GM12865 (cell line): ENCODE measurements at regions not wholly inside any gene's neighbourhood (a gene's known extent, or its start where the extent isn't known, plus 50 kb on each side); places are given as distances from the start of the nearest gene placed in this dataset.

Experiments used
- DNase-seq: peaks from one replicate; pipeline ENCODE4 v3.0.0; 2010; ENCODE audit warnings: low read depth
- H3K4me3 ChIP-seq: 2 replicates; pipeline ENCODE4 v1.5.1; 2011; ENCODE audit warnings: mild to moderate bottlenecking, low read depth, low read length, control low read depth
- TF ChIP-seq, protein P1 (sequence below): IDR thresholded peaks from 2 replicates; pipeline ENCODE4 v1.5.1; 2011; ENCODE audit warnings: low read length, control low read depth, low read depth, inconsistent platforms; ENCODE audit not compliant: insufficient read depth; ENCODE audit errors: missing control alignments

DNA sequence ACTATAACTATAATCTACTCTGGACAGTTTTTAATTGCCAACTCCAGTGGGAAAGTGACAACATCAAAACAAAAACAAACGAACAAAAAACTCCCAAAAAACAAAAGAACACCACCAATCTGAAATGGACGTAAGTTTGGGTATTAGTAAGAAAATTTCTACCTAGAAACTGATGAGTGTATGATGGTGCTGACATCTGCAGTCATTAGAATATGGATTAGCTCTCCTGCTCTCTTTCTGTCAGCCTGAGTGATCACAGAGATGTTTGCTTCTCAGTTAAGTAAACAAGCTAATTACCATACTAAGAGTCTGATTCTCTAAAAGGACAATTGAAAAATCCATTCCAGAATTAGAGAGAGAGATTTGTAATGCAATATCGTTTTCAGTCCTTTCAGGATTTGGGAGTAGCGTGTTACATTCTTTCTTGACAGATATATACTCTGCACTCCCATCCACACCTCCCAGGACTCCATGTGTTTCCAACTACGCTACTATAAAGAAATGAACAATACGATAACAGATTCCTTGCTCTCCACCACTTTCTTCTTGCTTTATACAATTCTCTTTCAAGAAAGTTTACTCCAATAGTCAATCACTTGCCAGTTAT lies 1347.4 kb upstream of the PIK3C3 start:
- TF ChIP-seq, protein P1, sequence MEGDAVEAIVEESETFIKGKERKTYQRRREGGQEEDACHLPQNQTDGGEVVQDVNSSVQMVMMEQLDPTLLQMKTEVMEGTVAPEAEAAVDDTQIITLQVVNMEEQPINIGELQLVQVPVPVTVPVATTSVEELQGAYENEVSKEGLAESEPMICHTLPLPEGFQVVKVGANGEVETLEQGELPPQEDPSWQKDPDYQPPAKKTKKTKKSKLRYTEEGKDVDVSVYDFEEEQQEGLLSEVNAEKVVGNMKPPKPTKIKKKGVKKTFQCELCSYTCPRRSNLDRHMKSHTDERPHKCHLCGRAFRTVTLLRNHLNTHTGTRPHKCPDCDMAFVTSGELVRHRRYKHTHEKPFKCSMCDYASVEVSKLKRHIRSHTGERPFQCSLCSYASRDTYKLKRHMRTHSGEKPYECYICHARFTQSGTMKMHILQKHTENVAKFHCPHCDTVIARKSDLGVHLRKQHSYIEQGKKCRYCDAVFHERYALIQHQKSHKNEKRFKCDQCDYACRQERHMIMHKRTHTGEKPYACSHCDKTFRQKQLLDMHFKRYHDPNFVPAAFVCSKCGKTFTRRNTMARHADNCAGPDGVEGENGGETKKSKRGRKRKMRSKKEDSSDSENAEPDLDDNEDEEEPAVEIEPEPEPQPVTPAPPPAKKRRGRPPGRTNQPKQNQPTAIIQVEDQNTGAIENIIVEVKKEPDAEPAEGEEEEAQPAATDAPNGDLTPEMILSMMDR = no peak
- H3K4me3 ChIP-seq = no peak overlapping the region
- DNase-seq = no peak

DNA sequence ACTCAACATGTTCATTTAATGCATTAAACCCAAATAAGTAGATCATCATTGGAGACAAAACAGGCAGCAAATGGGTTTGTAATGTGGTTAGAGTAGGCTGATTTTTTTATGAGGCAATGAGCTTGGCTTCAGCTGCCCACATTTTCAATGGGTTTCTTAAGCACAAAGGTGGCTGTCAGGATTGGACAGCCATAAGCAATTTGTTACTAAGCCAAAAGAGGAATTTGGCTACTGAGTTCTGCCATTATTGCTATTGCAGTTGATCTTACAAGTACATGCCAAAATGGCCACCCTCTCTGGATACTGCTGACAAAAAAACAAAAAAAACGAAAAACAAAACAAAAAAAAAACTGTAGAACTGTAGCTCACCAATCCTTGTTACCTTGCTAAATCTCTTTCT lies 1348.0 kb upstream of the PIK3C3 start:
- TF ChIP-seq, protein P1 = no peak
- DNase-seq = no peak
- no peak overlapping the region for H3K4me3 ChIP-seq

DNA sequence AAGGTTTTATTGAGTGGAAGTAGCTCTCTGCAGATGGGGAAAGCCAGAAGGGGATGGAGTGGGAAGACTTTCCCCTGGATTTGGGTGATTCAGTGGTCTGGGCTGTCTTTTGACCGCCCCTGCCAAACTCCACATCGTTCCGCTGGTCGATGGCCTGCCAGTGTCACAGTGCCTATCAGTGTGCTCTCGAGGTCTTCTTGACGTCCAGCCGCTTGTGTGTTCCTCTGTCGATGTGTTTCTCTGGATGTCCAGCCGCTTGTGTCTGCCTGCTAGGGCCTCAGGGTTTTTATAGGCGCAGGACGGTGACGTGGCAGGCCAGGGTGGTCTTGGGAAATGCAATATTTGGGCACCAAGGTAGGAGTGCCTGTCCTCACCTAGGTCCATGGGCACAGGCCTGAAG lies 1371.4 kb upstream of the PIK3C3 start:
- no peak for DNase-seq
- TF ChIP-seq, protein P1 = no peak
- H3K4me3 ChIP-seq = no peak overlapping the region

DNA sequence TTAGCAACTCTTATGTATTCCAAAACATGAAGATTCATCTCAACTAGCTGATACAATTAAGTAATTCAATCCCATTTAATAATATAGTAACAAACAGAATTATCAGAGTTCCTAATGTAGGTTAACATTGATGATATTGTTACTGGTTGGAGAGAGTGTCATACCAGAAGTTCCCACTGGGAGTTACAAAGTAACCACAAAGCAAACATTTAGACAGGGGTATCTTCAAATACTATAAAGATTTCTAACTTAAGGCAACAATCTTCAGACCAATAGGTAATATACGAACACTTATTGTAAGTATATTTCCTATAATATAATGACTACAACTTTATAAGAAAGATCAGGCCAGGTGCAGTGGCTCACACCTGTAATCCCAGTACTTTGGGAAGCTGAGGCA lies 1372.9 kb upstream of the PIK3C3 start:
- H3K4me3 ChIP-seq = no peak overlapping the region
- DNase-seq = no peak
- TF ChIP-seq, protein P1 = no peak

DNA sequence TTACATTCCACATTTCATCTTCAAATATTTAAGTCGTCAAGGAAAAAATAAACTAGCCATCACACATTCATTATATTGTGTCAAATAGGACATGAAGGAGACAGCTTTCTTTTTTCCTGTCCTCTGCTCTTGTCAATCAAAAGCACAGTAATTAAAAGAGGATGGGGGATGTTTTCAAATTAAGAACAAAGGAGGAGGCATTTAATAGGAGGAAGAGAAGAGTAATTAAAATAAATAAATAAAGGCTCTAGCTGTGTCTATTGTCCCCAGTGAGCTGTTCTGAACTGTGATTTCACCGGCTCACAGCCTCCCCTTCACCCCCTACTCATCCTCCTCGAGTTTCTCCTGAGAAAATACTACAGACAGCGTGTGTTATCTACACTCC lies 1377.1 kb upstream of the PIK3C3 start:
- TF ChIP-seq, protein P1 = no peak
- DNase-seq = no peak
- H3K4me3 ChIP-seq = no peak overlapping the region

DNA sequence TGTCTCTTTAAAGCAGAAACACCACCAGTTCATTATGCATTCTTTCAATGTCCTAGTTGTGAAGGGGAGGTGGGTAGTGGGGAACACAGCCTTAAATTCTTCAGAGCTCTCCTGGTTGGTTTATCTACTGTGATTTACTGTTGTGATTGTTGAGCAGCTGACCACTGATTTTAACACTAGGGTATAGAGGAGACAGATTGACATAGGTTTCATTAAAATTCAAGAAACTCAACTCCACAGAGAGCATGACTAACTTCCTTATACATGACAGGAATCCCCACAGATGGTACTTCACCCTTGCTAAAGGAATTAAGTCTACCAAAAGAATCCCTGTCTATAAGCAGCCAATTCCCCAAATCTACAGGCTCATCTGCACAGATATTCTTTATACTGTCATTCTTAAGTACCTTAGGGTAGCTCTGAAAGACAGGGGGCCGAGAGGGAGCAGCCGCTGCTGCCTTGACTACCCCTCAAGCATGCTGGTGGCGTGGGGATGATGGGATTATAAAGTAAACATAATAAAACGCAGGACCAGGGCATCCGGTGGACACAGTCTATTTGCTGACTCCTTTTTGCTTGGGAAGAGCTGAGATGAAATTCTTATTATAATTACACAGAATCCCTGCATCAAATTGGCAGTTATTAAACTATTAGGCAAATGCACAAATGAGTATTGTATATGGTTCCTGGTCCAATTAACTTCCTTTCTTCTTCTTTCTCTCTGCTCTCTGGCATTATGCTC lies 1377.6 kb upstream of the PIK3C3 start:
- TF ChIP-seq, protein P1 = no peak
- no peak overlapping the region for H3K4me3 ChIP-seq
- DNase-seq = no peak
